ENCODE measurements at regions not wholly inside any gene's neighbourhood (a gene's known extent, or its start where the extent isn't known, plus 50 kb on each side); places are given as distances from the start of the nearest gene placed in this dataset.

DNA sequence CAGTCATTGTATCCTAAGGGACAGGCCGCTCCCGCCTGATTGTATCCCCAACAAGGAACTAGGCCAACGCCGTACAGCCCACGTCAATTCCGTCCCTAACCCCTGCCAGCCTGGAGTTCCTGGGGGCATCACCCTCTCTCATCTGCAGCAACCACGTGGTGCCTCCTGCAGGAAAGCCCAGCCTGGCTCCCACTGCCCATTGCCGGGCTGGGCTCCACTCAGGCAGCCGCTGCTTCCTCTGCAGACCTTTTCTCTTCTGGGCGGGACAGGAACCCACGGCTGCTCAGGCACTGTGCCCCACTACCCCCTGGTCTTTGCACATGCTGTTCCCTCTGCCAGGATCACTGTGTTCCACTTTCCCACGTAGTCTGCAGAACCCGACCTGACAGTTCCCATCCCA, 212.2 kb downstream of the TFCP2L1 start:
- Histone ChIP-seq H4K20me1 (ENCODE audit: low read length) (no peaks in the 10 kb centered on the region), H3K4me2 (ENCODE audit: low read length) (no peak overlapping the region), H3K9me2 (replicated peaks; ENCODE audit: low read length) (no peaks in the 10 kb centered on the region), H3K9me3 (ENCODE audit: low read length) (no peaks in the 10 kb centered on the region), H2AFZ (ENCODE audit: low read length) (no peak overlapping the region), H3K4me3 (ENCODE audit: low read length) (no peak overlapping the region), H3K36me3 (ENCODE audit: low read depth, low read length) (no peaks in the 10 kb centered on the region; the same call in 1 of the 2 replicates), H3F3A (ENCODE audit: low read length, unreplicated experiment) (no peaks in the 10 kb centered on the region), H3K27ac (ENCODE audit: low read length) (no peak overlapping the region), H3K9ac (ENCODE audit: low read length) (no peak overlapping the region), H3K4me1 (ENCODE audit: insufficient read depth, low read length) (peaks cover 22% of the 10 kb centered on the region), H3K79me2 (ENCODE audit: low read length) (no peaks in the 10 kb centered on the region), H3K27me3 (ENCODE audit: low read length) (no peaks in the 10 kb centered on the region)
- DNase-seq (no peak), ATAC-seq (no peak)
- POLR2A ChIA-PET (ENCODE audit: unreplicated experiment) = no interaction called here
- CTCF ChIA-PET = no interaction called here
- BruUV-seq (replicated peaks) = no TSS peak
- intact Hi-C loops (cut with micrococcal nuclease) = no loop called here
- TF ChIP-seq EZH2 (IDR thresholded peaks at IDR 0.05; ENCODE audit: low read length, unreplicated experiment) (no peak), EZH2phosphoT487 (IDR thresholded peaks at IDR 0.05; ENCODE audit: borderline replicate concordance, low read length) (no peak)
- TF ChIP-seq, protein P1, sequence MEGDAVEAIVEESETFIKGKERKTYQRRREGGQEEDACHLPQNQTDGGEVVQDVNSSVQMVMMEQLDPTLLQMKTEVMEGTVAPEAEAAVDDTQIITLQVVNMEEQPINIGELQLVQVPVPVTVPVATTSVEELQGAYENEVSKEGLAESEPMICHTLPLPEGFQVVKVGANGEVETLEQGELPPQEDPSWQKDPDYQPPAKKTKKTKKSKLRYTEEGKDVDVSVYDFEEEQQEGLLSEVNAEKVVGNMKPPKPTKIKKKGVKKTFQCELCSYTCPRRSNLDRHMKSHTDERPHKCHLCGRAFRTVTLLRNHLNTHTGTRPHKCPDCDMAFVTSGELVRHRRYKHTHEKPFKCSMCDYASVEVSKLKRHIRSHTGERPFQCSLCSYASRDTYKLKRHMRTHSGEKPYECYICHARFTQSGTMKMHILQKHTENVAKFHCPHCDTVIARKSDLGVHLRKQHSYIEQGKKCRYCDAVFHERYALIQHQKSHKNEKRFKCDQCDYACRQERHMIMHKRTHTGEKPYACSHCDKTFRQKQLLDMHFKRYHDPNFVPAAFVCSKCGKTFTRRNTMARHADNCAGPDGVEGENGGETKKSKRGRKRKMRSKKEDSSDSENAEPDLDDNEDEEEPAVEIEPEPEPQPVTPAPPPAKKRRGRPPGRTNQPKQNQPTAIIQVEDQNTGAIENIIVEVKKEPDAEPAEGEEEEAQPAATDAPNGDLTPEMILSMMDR (conservative IDR thresholded peaks at IDR 0.05; ENCODE audit: low read depth, low read length) = no peak

DNA sequence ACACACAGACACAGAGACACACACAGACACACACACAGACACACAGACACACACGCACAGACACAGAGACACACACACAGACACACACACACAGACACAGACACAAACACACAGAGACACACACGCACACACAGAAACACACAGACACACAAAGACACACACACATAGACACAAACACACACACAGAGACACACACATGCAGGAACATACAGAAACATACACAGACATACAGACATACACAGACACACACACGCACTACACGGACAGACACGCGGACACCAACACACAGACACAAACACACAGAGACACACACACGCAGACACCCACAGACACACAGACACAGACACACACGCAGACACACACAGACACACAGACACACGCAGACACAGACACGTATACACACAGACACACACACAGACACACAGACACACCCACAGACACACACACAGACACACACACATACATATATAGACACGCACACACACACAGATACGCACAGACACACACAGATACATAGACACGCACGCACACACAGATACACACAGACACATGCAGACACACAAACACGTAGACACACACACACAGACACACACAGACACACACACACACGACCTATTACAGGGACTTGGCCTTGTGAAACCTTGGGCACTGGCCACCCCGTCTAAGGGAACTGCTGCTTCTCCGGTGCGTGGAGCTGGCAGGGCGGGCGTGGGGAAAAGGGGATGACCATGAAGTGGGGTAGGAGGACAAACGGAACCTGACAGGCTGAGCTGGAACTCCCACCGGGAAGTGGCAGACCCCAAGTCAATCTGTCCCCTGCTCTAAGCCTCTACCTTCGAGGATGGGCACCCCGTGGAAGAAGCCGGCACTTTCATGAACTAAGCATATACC, 211.4 kb downstream of the TFCP2L1 start:
- Histone ChIP-seq H3K4me3 (ENCODE audit: low read length) (no peak overlapping the region), H3K36me3 (ENCODE audit: low read depth, low read length) (no peaks in the 10 kb centered on the region; the same call in 1 of the 2 replicates), H3K9me2 (replicated peaks; ENCODE audit: low read length) (no peaks in the 10 kb centered on the region), H3K4me1 (ENCODE audit: insufficient read depth, low read length) (peaks cover 22% of the 10 kb centered on the region), H3K9ac (ENCODE audit: low read length) (no peak overlapping the region), H3K27ac (ENCODE audit: low read length) (no peak overlapping the region), H3K79me2 (ENCODE audit: low read length) (no peaks in the 10 kb centered on the region), H4K20me1 (ENCODE audit: low read length) (no peaks in the 10 kb centered on the region), H3K4me2 (ENCODE audit: low read length) (no peak overlapping the region), H3K9me3 (ENCODE audit: low read length) (no peaks in the 10 kb centered on the region), H2AFZ (ENCODE audit: low read length) (no peak overlapping the region), H3K27me3 (ENCODE audit: low read length) (no peaks in the 10 kb centered on the region), H3F3A (ENCODE audit: low read length, unreplicated experiment) (no peaks in the 10 kb centered on the region)
- no peak for DNase-seq
- CTCF ChIA-PET = interaction anchor here (0.7 kb wide), 1 partner anchor 372 kb away, joined by 3 read pairs; no protein-coding TSS in a partner anchor
- POLR2A ChIA-PET (ENCODE audit: unreplicated experiment) = no interaction called here
- TF ChIP-seq EZH2 (IDR thresholded peaks at IDR 0.05; ENCODE audit: low read length, unreplicated experiment) (no peak), EZH2phosphoT487 (IDR thresholded peaks at IDR 0.05; ENCODE audit: borderline replicate concordance, low read length) (no peak)
- TF ChIP-seq, protein P1 (conservative IDR thresholded peaks at IDR 0.05; ENCODE audit: low read depth, low read length) = no peak
- BruUV-seq (replicated peaks) = no TSS peak
- intact Hi-C loops (cut with micrococcal nuclease) = no loop called here
- ATAC-seq = no peak

All from PC-3 (cell line).